IMR-90 (cell line): ENCODE measurements at regions not wholly inside any gene's neighbourhood (a gene's known extent, or its start where the extent isn't known, plus 50 kb on each side); places are given as distances from the start of the nearest gene placed in this dataset.

Experiments used
- ATAC-seq: fragments of 200-7000 bp; cut with Tn5 transposase; 2 replicates; pipeline ENCODE4 v1.9.1; 2020; ENCODE audit warnings: low read depth, mild to moderate bottlenecking, moderate library complexity
- BruUV-seq: library from RNA; stranded (reverse); fragments of 400-500 nt; replicated peaks from 2 replicates; lab custom pipeline; 2021; lab: Mats Ljungman, UMichigan
- CTCF ChIA-PET: fragments of 300-600 bp; formaldehyde crosslinking; extraction: SDS; loops from one replicate; lab custom pipeline; 2021; ENCODE audit warnings: antibody characterized with exemption; lab: Yijun Ruan, JAX
- POLR2A ChIA-PET: fragments of 300-600 bp; sonication (Branson Sonifier 250); formaldehyde crosslinking; loops from one replicate; lab custom pipeline; 2022; ENCODE audit warnings: antibody characterized with exemption; ENCODE audit not compliant: unreplicated experiment; lab: Charles Lee
- DNase-seq: peaks from one replicate; pipeline ENCODE4 v3.0.0; 2013
- H2AFZ ChIP-seq: replicated peaks from 2 replicates; pipeline ENCODE3; 2013; ENCODE audit warnings: low read length, mild to moderate bottlenecking; ENCODE audit not compliant: poor library complexity
- H2AK5ac ChIP-seq: 2 replicates; pipeline ENCODE4 v1.6.1; 2013; ENCODE audit warnings: low read depth, low read length, inconsistent platforms
- H2AK9ac ChIP-seq: replicated peaks from 2 replicates; pipeline ENCODE3; 2013; ENCODE audit warnings: mild to moderate bottlenecking, low read depth, low read length, moderate library complexity; ENCODE audit not compliant: poor library complexity
- H2BK120ac ChIP-seq: 2 replicates; pipeline ENCODE4 v1.6.1; 2013; ENCODE audit warnings: low read depth, low read length, inconsistent platforms
- H2BK15ac ChIP-seq: 3 replicates; pipeline ENCODE4 v1.6.1; 2013; ENCODE audit warnings: low read depth, low read length, inconsistent platforms
- H2BK20ac ChIP-seq: 2 replicates; pipeline ENCODE4 v1.6.1; 2013; ENCODE audit warnings: low read depth, mild to moderate bottlenecking, inconsistent platforms, low read length, moderate library complexity
- H2BK5ac ChIP-seq: 2 replicates; pipeline ENCODE4 v1.6.1; 2013; ENCODE audit warnings: mild to moderate bottlenecking, low read depth, low read length, inconsistent platforms; ENCODE audit not compliant: poor library complexity, severe bottlenecking
- H3K14ac ChIP-seq: replicated peaks from 2 replicates; pipeline ENCODE4 v1.6.1; 2013; ENCODE audit warnings: low read depth, low read length, inconsistent platforms
- H3K18ac ChIP-seq: 2 replicates; pipeline ENCODE4 v1.6.1; 2013; ENCODE audit warnings: low read depth, low read length, control low read depth
- H3K23ac ChIP-seq: 2 replicates; pipeline ENCODE4 v1.6.1; 2013; ENCODE audit warnings: low read depth, low read length, inconsistent platforms
- H3K27ac ChIP-seq: 2 replicates; pipeline ENCODE4 v1.5.1; 2013; ENCODE audit warnings: mild to moderate bottlenecking, control low read depth, low read length; ENCODE audit not compliant: insufficient read depth
- H3K27me3 ChIP-seq: 2 replicates; pipeline ENCODE4 v1.6.1; 2013; ENCODE audit warnings: low read length; ENCODE audit not compliant: control insufficient read depth, insufficient read depth
- H3K36me3 ChIP-seq: 2 replicates; pipeline ENCODE4 v1.6.1; 2013; ENCODE audit warnings: low read length, mixed read lengths; ENCODE audit not compliant: control insufficient read depth, insufficient read depth
- H3K4ac ChIP-seq: 2 replicates; pipeline ENCODE4 v1.6.1; 2013; ENCODE audit warnings: low read depth, low read length, inconsistent platforms
- H3K4me1 ChIP-seq: 2 replicates; pipeline ENCODE4 v1.6.1; 2013; ENCODE audit warnings: low read length, mixed read lengths; ENCODE audit not compliant: control insufficient read depth, insufficient read depth
- H3K4me2 ChIP-seq: 2 replicates; pipeline ENCODE4 v1.6.1; 2013; ENCODE audit warnings: low read depth, mild to moderate bottlenecking, control low read depth, low read length, moderate library complexity
- H3K4me3 ChIP-seq: 2 replicates; pipeline ENCODE4 v1.5.1; 2013; ENCODE audit warnings: low read depth, mild to moderate bottlenecking, control low read depth, low read length, moderate library complexity; ENCODE audit not compliant: insufficient read depth
- H3K56ac ChIP-seq: 2 replicates; pipeline ENCODE4 v1.6.1; 2013; ENCODE audit warnings: low read length, inconsistent platforms; ENCODE audit not compliant: insufficient read depth; ENCODE audit errors: extremely low read depth
- H3K79me1 ChIP-seq, 2 experiments: 2 replicates each; pipeline ENCODE4 v1.6.1; 2013; ENCODE audit warnings: low read length in 2 of 2, inconsistent platforms in 1 of 2, low read depth in 1 of 2
- H3K9ac ChIP-seq: 2 replicates; pipeline ENCODE4 v1.6.1; 2013; ENCODE audit warnings: low read depth, low read length, control low read depth
- H3K9me1 ChIP-seq: 2 replicates; pipeline ENCODE4 v1.6.1; 2013; ENCODE audit warnings: low read length, inconsistent platforms; ENCODE audit not compliant: insufficient read depth
- H3K9me3 ChIP-seq: 2 replicates; pipeline ENCODE4 v1.6.1; 2013; ENCODE audit warnings: low read length; ENCODE audit not compliant: control insufficient read depth, insufficient read depth
- H4K20me1 ChIP-seq: 2 replicates; pipeline ENCODE4 v1.6.1; 2013; ENCODE audit warnings: low read length, inconsistent platforms; ENCODE audit not compliant: insufficient read depth
- H4K5ac ChIP-seq: 2 replicates; pipeline ENCODE4 v1.6.1; 2013; ENCODE audit warnings: mild to moderate bottlenecking, low read depth, low read length, control low read depth
- H4K8ac ChIP-seq, 2 experiments: 2 replicates each; pipeline ENCODE4 v1.6.1; 2013; ENCODE audit warnings: low read depth in 2 of 2, low read length in 2 of 2, control low read depth in 1 of 2, inconsistent platforms in 1 of 2
- H4K91ac ChIP-seq: 2 replicates; pipeline ENCODE4 v1.6.1; 2013; ENCODE audit warnings: low read depth, low read length, inconsistent platforms; ENCODE audit not compliant: insufficient read depth
- CHD1 ChIP-seq: IDR thresholded peaks from 2 replicates; pipeline ENCODE4 v1.6.1; 2012; ENCODE audit warnings: low read depth, low read length, improper control_type of control experiment
- RAD21 ChIP-seq: IDR thresholded peaks from 2 replicates; pipeline ENCODE4 v1.6.1; 2012; ENCODE audit warnings: low read length, improper control_type of control experiment
- WGBS, 2 experiments: methylation state at CpG; one replicate each; pipeline versions ENCODE4 v1.1.5 to v1.1.7; 2013; ENCODE audit warnings: missing lambda C conversion rate in 2 of 2; ENCODE audit not compliant: insufficient read length in 1 of 2; ENCODE audit errors: extremely low coverage in 2 of 2; 5-methylcytosine and 5-hydroxymethylcytosine counted together
- dilution Hi-C: fragments of 300-500 bp; cut with HindIII; formaldehyde crosslinking; loops from one replicate; pipeline ENCODE4 v1.14.3; 2018; ENCODE audit warnings: low sequenced_read_pairs; ENCODE audit not compliant: unreplicated experiment
- in situ Hi-C: fragments of 300-500 bp; cut with MboI; formaldehyde crosslinking; loops from 3 replicates; pipeline ENCODE4 v1.14.3; 2019; ENCODE audit warnings: low sequenced_read_pairs, inconsistent platforms, mixed read lengths
- intact Hi-C: fragments of 100-400 bp; cut with micrococcal nuclease; formaldehyde crosslinking; loops from 2 replicates; pipeline ENCODE4 v1.10.0; 2022

DNA sequence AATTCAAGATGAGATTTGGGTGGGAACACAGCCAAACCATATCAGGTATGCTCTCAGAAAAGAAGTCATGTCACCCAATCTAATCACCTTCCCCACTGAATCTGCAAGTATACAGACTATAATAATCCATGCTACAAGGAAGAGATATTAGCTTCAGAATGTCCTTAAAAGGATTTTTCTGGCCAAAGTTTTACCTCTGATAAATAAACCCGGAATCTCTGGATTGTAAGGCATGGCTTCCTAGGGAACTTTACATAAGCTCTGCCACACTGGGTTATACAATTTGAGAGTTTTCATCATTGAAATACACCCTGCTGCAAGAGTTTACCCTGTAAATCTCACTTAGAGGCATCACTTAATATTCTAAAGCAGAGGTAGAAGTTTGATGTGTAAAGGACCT is 330.5 kb upstream of the KCNMB2 start:
- no peaks in the 10 kb centered on the region for H3K27me3 ChIP-seq
- no peaks in the 10 kb centered on the region for H3K9me3 ChIP-seq
- H2AK9ac ChIP-seq = no peak overlapping the region
- peak overlapping the region; percentile 80; the same call in 1 of the 2 replicates for H3K56ac ChIP-seq
- H3K9ac ChIP-seq = peak overlapping the region; percentile 39; the same call in 1 of the 2 replicates
- intact Hi-C loops = no loop called here
- no TSS peak for BruUV-seq
- peak overlapping the region; percentile 29; the same call in 1 of the 2 replicates for H3K23ac ChIP-seq
- no peak overlapping the region for H3K4me2 ChIP-seq
- peak overlapping the region; percentile 67 for H2BK20ac ChIP-seq
- ChIA-PET CTCF (no interaction called here), POLR2A (no interaction called here)
- in situ Hi-C loops = no loop called here
- dilution Hi-C loops = no loop called here
- no peaks in the 10 kb centered on the region for H4K20me1 ChIP-seq
- H2BK5ac ChIP-seq = peak overlapping the region; percentile 64
- peak overlapping the region; percentile 70; the same call in 1 of the 2 replicates for H3K4ac ChIP-seq
- 0 out of 2 replicates have a peak overlapping the region, but pooled peaks have one; percentile 16 for H3K14ac ChIP-seq
- no peak overlapping the region for H2AK5ac ChIP-seq
- peak overlapping the region; percentile 88 for H2BK120ac ChIP-seq
- peak overlapping the region; percentile 89; the same call in 1 of the 2 replicates for H3K18ac ChIP-seq
- H2BK15ac ChIP-seq = no peak overlapping the region
- no peaks in the 10 kb centered on the region for H3K36me3 ChIP-seq
- WGBS, 2 experiments = no CpG with 5 or more reads among the region's 1 CpG
- peak overlapping the region; percentile 64 to 79; a peak in 3 of 4 replicates for H4K8ac ChIP-seq
- H3K4me3 ChIP-seq = no peak overlapping the region
- H4K91ac ChIP-seq = no peak overlapping the region; the same call in 1 of the 2 replicates
- TF ChIP-seq RAD21 (no peak), CHD1 (no peak)
- H4K5ac ChIP-seq = peak overlapping the region; percentile 78; the same call in 1 of the 2 replicates
- ATAC-seq = peak; percentile 74
- no peaks in the 10 kb centered on the region for H3K79me1 ChIP-seq
- DNase-seq = peak; percentile 51
- H3K4me1 ChIP-seq = peaks cover 7% of the 10 kb centered on the region
- H3K9me1 ChIP-seq = no peaks in the 10 kb centered on the region
- no peak overlapping the region for H2AFZ ChIP-seq
- H3K27ac ChIP-seq = peak overlapping the region; percentile 48; the same call in 1 of the 2 replicates
